ENCODE measurements at regions not wholly inside any gene's neighbourhood (a gene's known extent, or its start where the extent isn't known, plus 50 kb on each side); places are given as distances from the start of the nearest gene placed in this dataset.
A peak's percentile ranks its signal among the peaks of the same experiment; 100 is the strongest.

DNA sequence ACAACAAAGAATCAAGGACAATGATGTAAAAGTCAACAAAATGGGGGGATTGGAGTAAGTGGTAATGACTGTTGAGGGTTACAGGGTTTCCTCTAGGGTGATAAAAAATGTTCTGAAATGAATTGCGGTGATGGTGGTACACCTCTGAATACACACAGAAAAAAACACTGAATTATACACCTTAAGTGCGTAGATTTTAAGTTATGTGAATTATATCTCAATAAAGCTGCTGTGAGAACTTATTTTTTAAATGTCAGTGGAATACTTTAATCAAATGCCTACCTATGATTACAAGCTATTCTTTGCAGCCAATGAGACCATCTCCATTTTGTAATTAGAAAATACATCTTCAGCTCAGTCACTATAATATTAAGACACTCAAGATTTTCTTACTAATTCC, 53.5 kb downstream of the ZNF608 start:
- DNase-seq, result no peak

- peak; percentile 90 for DNase-seq
These were observed 54.1 kb downstream of the ZNF608 start for GRCh38 chr5:124692324-124692723.

GRCh38 chr5:124689653-124690052, 56.8 kb downstream of the ZNF608 start:
- no peak for DNase-seq

- DNase-seq, result no peak
These were observed 60.0 kb downstream of the ZNF608 start for GRCh38 chr5:124686239-124687004.

DNA sequence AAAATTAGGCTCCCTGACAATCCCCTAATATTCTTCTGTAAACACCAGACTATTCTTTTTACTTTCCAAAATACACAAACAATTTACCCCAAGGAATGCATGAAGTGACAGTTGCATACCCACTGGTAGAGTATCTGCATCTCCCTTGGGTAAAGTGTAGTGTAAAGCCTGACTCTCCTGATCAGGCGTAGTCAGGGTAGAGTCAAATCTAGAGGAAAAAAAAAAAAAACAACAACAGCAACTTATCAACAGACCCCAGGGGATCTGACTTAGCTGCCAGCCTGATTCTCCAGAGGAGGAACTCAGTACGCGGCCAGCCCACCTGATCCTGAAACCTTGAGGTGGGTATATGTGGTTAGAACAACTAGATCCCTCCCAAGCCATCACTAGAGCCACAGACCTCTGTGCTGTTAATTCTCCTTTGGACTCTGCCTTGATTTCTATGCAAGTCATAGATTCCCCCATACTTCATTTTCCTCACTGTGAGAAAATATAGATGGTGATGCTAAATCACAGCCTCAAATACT, 61.0 kb downstream of the ZNF608 start:
- no peak for DNase-seq

DNA sequence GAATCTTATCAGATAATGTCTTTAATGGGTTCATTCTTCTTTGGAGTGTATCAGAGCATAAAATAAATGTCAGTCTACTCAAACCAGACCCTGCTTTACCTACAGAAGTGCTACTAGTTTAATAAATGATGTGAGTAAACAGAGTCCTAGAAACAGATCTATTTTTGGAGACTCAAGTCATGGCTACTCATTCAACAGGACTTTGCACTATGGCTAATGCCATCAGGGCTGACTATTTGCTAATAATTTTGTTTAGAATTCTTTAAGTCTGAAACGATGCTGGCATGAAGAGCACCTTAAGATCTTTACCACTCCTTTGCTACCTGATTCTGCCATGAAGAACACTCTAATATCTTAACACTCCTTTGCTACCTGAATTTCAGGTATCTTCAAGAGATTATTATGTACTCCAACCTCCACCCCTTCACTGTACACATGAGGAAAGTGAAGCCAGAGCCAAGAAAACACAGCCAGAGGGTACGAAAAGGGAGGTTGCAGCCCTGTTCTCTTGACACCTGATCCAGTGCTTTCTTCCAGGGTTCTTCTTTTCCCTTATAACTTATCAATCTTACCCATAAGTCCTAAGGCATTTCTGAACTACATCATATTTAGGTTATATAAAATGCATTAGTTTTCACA, 62.4 kb downstream of the ZNF608 start:
- DNase-seq, result no peak

GRCh38 chr5:124679578-124680199, 66.8 kb downstream of the ZNF608 start:
- no peak for DNase-seq

- DNase-seq, result no peak
These were observed 67.4 kb downstream of the ZNF608 start for GRCh38 chr5:124678922-124679519.

DNA sequence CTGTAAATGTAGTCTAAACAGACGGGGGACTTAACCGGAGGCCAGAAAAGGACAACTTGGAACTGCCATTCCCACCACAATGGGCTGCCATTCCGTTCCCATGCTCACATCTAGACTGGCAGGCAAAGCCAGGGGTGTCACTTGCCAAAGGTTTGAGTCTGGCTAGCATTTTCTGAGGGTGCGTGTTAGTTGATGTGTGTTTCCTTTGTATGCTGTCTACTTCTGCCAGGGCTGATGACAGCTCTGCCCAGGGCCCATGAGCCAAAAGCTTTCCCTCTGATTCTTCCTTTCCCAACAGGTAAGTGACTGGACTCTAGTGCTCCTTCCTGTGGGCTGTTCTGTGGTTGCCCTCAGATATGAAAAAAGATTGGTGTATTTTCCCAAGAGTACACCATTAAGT, 68.0 kb downstream of the ZNF608 start:
- DNase-seq, result no peak

DNA sequence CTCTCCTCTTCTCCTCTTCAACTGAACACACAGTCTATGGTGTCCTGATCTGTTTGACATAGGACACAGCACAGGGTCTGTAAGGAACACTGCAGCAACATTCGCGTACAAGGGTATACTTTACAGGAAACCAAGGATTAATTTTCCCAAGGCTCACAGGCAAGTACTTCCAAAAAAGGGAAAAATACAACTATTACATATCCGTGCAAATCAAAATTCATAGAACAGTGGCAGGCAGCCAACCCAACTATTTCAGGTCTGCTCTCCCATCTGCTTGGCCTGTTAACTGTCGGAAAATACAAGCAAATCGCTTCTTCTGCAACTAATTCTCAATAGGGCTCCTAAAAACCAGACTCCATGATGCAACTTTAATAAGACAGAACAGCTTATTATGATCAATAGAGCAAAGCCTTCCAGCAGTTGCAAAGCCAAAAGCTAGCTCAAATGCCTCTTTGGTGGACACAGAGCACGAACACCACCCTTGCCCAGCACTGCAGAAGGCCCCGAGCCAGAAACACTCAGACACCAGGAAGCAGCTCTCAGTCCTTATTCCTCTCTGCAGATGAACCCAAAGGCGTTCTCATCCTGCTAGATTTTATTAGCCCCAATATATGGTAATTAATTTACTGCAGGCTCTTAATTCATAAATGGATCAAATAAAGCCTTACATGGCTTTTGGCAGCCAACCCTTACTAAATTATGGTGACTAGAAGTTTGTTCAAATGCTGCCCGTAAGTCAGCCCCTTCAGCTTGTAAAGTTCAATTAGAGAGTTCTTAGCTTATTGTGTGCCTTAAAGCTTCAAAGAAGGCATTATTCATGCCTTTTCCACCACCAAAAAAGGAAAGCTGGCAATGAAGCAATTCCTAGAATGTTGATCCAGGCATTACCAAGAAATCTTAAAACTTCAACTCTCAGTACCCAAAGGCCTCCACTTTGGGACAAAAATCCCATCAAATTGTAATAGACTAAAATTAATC, 68.8 kb downstream of the ZNF608 start:
- DNase-seq, result peak; percentile 82

DNA sequence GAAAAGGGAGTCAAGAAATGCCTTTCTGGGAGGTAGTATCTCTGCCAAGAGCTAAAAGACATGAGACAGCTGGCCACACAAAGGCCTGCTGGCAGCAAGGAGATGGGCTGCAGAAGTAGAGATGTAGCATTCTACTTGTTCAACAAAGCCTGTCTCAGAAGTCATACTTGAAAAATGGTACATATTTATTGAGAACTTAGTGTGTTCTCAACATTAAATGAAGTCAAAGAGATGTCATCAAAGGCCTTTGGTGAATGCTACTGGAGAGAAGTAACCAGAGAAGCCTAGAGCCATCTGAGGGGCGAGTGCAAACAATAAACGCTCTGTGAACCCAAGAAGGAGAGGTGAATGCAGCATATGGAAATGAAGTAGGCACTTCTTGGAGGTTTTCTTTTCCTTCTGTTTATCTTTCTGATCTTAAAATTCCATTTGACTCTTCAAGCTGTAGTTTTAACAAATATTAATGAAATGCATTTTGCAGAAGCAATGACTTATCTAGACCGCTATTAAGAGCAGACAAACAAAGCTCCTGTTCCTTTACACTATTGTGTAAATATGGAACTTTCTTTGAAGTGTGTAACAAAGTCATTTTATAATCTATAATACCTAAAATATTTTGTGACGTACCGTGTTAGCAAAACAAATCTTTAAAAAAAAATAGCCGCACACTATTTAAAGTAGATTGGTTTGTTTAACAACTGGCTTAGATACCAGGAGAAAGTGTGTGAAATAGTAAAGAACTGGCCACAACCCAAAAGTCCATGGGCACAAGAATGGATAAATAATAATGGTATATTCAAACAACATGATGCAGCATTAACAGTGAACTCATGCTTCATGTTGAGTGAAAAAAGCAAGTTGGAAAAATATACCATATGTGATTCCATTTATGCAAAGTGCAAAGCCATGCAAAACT, 70.2 kb downstream of the ZNF608 start:
- DNase-seq, result no peak

GRCh38 chr5:124671193-124671592, 75.2 kb downstream of the ZNF608 start:
- DNase-seq, result no peak

DNA sequence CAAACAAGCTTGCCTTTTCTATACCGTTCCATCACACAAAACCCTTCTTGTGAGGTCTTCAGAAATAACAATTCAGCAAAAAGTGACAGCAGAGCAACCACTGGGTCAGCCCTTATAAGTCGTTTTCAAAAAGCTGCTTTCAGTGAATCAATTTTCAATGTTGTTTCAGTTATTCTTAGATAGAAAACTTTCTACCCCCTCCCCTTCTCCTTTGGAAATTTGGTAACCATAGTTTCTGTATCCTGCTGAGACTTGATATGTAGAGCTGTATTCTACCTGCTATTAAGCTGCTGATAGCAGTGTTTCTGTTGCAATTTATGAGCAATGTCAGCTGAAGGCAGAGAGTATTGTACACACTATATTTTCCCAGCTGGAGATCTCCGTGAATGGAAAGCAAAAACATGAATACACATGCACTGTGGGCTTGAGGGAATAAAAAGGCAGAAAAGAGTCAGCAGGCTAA, 75.7 kb downstream of the ZNF608 start:
- no peak for DNase-seq

- no peak for DNase-seq
These were observed 76.3 kb downstream of the ZNF608 start for GRCh38 chr5:124669956-124670721.

- no peak for DNase-seq
These were observed 77.2 kb downstream of the ZNF608 start for GRCh38 chr5:124669300-124669648.

DNA sequence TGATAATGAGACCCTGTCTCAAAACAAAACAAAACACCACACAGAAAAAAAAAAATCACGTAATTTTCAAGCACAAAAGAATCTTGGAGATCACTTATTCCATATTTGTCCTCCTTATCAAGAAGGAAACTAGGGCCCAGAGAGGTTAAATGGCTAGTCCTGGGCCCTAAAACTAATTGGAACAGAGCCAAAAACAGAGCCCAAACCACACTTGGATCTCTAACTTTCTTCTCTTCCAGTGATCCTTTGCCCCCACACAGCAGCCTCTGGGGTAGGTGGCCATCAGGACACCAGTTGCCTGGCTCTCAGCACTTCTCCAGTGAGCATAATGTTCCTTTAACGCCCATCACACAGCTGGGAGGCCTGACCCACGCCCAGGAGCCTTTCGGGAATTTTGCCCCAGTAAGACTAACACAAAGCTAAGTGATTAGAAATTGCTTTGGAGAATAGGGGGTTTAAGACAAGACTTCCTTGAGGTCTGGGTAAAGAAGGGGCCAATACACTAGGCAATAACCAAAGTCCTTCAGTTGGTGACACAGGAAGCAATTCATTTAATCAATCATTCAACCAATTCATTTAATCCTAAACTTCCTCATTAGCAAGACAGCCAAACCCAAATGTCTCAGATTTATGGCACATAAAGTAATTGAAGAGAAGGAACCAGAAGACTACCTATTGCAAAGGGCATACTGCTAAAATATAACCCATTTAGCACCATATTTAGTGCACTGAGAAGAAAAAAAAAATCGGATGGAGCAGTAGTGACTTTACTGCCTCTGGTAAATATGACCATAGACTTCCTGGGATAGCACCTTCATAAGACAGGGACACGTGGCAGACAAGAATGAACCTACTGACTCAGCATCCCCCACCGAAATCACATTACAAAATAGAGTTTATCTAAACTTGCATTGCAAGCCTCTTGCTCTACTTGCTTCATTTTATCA, 77.8 kb downstream of the ZNF608 start:
- no peak for DNase-seq

GRCh38 chr5:124665625-124666024, 80.8 kb downstream of the ZNF608 start:
- DNase-seq, result peak; percentile 19

DNA sequence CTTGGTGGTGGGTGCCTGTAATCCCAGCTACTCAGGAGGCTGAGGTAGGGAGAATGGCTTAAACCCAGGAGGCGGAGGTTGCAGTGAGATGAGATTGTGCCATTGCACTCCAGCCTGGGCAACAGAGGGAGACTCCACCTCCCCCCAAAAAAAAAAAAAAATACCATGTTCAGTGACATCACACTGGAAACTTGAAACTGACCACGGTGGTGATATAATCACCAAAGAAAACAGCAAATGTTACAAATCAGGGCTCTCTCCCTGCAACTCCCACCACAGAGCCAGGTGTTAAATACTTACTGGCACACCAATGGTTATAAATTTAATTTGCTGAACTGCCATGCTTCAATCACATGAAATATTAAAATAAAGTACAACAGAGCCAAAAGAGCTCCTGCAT, 81.4 kb downstream of the ZNF608 start:
- DNase-seq, result peak; percentile 44

GRCh38 chr5:124664287-124664686, 82.2 kb downstream of the ZNF608 start:
- no peak for DNase-seq

Measured in fibroblast of skin of right quadriceps (primary cell).